ENCODE measurements at regions not wholly inside any gene's neighbourhood (a gene's known extent, or its start where the extent isn't known, plus 50 kb on each side); places are given as distances from the start of the nearest gene placed in this dataset.
"Not testable (repeated sequence)": the region's sequence is repeated elsewhere in the genome, so short reads cannot be mapped to it uniquely, and the experiment has no call there.

GRCh38 chr11:129645943-129646342 is 169.7 kb upstream of the TMEM45B start:
- no peaks in the 10 kb centered on the region for H3K27me3 ChIP-seq (ENCODE audit: control insufficient read depth in 5 of 5, insufficient read depth in 4 of 5, low read length in 5 of 5)
- no peak overlapping the region for H3K9ac ChIP-seq (ENCODE audit: low read length in 5 of 5)

DNA sequence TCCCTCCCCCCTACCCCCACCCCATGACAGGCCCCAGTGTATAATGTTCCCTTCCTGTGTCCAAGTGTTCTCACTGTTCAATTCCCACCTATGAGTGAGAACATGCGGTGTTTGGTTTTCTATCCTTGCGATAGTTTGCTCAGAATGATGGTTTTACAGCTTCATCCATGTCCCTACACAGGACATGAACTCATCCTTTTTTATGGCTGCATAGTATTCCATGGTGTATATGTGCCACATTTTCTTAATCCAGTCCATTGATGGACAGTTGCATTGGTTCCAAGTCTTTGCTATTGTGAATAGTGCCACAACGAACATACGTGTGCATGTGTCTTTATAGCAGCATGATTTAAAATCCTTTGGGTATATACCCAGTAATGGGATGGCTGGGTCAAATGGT is 165.6 kb upstream of the TMEM45B start:
- not testable (repeated sequence) for H3K36me3 ChIP-seq (ENCODE audit: control insufficient read depth in 5 of 5, insufficient read depth in 5 of 5, low read length in 5 of 5); H3K27me3 ChIP-seq (ENCODE audit: control insufficient read depth in 5 of 5, insufficient read depth in 4 of 5, low read length in 5 of 5); H3K27ac ChIP-seq (ENCODE audit: low read depth, low read length); H3K4me1 ChIP-seq (ENCODE audit: control insufficient read depth in 5 of 5, insufficient read depth in 5 of 5, low read length in 5 of 5); H3K4me3 ChIP-seq (ENCODE audit: low read depth in 1 of 5, low read length in 5 of 5); H3K9ac ChIP-seq (ENCODE audit: low read length in 5 of 5)
- H3K9me3 ChIP-seq (ENCODE audit: control insufficient read depth in 5 of 5, low read length in 5 of 5), result peaks cover under 1 to 18% (median 13%) of the 10 kb centered on the region in 5 donors

More at GRCh38 chr11:129645943-129646342, 169.7 kb upstream of the TMEM45B start:
- no peaks in the 10 kb centered on the region for H3K9me3 ChIP-seq (ENCODE audit: control insufficient read depth in 5 of 5, low read length in 5 of 5)
- H3K27ac ChIP-seq (ENCODE audit: low read depth, low read length), result no peak overlapping the region
- H3K4me1 ChIP-seq (ENCODE audit: control insufficient read depth in 5 of 5, insufficient read depth in 5 of 5, low read length in 5 of 5), result no peaks in the 10 kb centered on the region
- no peak overlapping the region for H3K4me3 ChIP-seq (ENCODE audit: low read depth in 1 of 5, low read length in 5 of 5)
- no peaks in the 10 kb centered on the region for H3K36me3 ChIP-seq (ENCODE audit: control insufficient read depth in 5 of 5, insufficient read depth in 5 of 5, low read length in 5 of 5)

DNA sequence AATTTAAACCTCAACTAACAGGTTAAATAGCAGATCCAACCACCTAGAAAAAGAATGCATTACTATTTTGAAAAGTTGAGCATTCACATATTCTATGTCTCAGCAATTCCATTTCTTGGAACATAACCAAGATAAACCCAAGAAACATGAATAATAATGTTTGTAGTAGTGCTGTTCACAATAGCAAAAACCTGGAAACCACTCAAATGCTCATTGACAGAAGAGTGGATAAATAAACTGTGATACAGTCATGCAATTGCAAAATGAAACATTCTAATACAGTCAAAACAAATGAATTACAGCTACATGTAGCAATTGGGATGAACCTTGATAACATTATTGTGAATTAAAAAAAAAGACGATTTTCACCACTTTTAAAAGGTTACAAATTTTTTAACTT is 162.8 kb upstream of the TMEM45B start:
- Histone ChIP-seq H3K27ac (ENCODE audit: low read depth, low read length) (no peak overlapping the region), H3K9me3 (ENCODE audit: control insufficient read depth in 5 of 5, low read length in 5 of 5) (peaks cover 3 to 27% (median 18%) of the 10 kb centered on the region in 5 donors), H3K4me3 (ENCODE audit: low read depth in 1 of 5, low read length in 5 of 5) (no peak overlapping the region), H3K9ac (ENCODE audit: low read length in 5 of 5) (no peak overlapping the region), H3K27me3 (ENCODE audit: control insufficient read depth in 5 of 5, insufficient read depth in 4 of 5, low read length in 5 of 5) (no peaks in the 10 kb centered on the region), H3K36me3 (ENCODE audit: control insufficient read depth in 5 of 5, insufficient read depth in 5 of 5, low read length in 5 of 5) (no peaks in the 10 kb centered on the region), H3K4me1 (ENCODE audit: control insufficient read depth in 5 of 5, insufficient read depth in 5 of 5, low read length in 5 of 5) (no peaks in the 10 kb centered on the region)

GRCh38 chr11:129655247-129655832 is 160.3 kb upstream of the TMEM45B start:
- Histone ChIP-seq H3K9ac (ENCODE audit: low read length in 5 of 5) (no peak overlapping the region), H3K36me3 (ENCODE audit: control insufficient read depth in 5 of 5, insufficient read depth in 5 of 5, low read length in 5 of 5) (no peaks in the 10 kb centered on the region), H3K27me3 (ENCODE audit: control insufficient read depth in 5 of 5, insufficient read depth in 4 of 5, low read length in 5 of 5) (no peaks in the 10 kb centered on the region), H3K9me3 (ENCODE audit: control insufficient read depth in 5 of 5, low read length in 5 of 5) (peaks cover 3 to 27% (median 18%) of the 10 kb centered on the region in 5 donors), H3K27ac (ENCODE audit: low read depth, low read length) (no peak overlapping the region), H3K4me1 (ENCODE audit: control insufficient read depth in 5 of 5, insufficient read depth in 5 of 5, low read length in 5 of 5) (no peaks in the 10 kb centered on the region), H3K4me3 (ENCODE audit: low read depth in 1 of 5, low read length in 5 of 5) (no peak overlapping the region)

- H3K9ac ChIP-seq (ENCODE audit: low read length in 5 of 5), result no peak overlapping the region
- H3K27me3 ChIP-seq (ENCODE audit: control insufficient read depth in 5 of 5, insufficient read depth in 4 of 5, low read length in 5 of 5), result no peaks in the 10 kb centered on the region
- H3K9me3 ChIP-seq (ENCODE audit: control insufficient read depth in 5 of 5, low read length in 5 of 5), result peaks cover 3 to 29% (median 21%) of the 10 kb centered on the region in 5 donors
Observed at GRCh38 chr11:129657866-129658525, 157.7 kb upstream of the TMEM45B start.

GRCh38 chr11:129658526-129658867 is 157.2 kb upstream of the TMEM45B start:
- H3K27me3 ChIP-seq (ENCODE audit: control insufficient read depth in 5 of 5, insufficient read depth in 4 of 5, low read length in 5 of 5), result no peaks in the 10 kb centered on the region
- no peaks in the 10 kb centered on the region for H3K36me3 ChIP-seq (ENCODE audit: control insufficient read depth in 5 of 5, insufficient read depth in 5 of 5, low read length in 5 of 5)
- no peak overlapping the region for H3K4me3 ChIP-seq (ENCODE audit: low read depth in 1 of 5, low read length in 5 of 5)
- no peak overlapping the region for H3K9ac ChIP-seq (ENCODE audit: low read length in 5 of 5)
- no peaks in the 10 kb centered on the region for H3K4me1 ChIP-seq (ENCODE audit: control insufficient read depth in 5 of 5, insufficient read depth in 5 of 5, low read length in 5 of 5)
- H3K9me3 ChIP-seq (ENCODE audit: control insufficient read depth in 5 of 5, low read length in 5 of 5), result peaks cover 3 to 29% (median 21%) of the 10 kb centered on the region in 5 donors
- H3K27ac ChIP-seq (ENCODE audit: low read depth, low read length), result no peak overlapping the region

More at GRCh38 chr11:129657866-129658525, 157.7 kb upstream of the TMEM45B start:
- no peak overlapping the region for H3K27ac ChIP-seq (ENCODE audit: low read depth, low read length)
- no peak overlapping the region for H3K4me3 ChIP-seq (ENCODE audit: low read depth in 1 of 5, low read length in 5 of 5)
- H3K4me1 ChIP-seq (ENCODE audit: control insufficient read depth in 5 of 5, insufficient read depth in 5 of 5, low read length in 5 of 5), result no peaks in the 10 kb centered on the region
- no peaks in the 10 kb centered on the region for H3K36me3 ChIP-seq (ENCODE audit: control insufficient read depth in 5 of 5, insufficient read depth in 5 of 5, low read length in 5 of 5)

GRCh38 chr11:129680907-129681306 is 134.7 kb upstream of the TMEM45B start:
- H3K27ac ChIP-seq (ENCODE audit: low read depth, low read length), result no peak overlapping the region
- no peaks in the 10 kb centered on the region for H3K27me3 ChIP-seq (ENCODE audit: control insufficient read depth in 5 of 5, insufficient read depth in 4 of 5, low read length in 5 of 5)
- H3K4me3 ChIP-seq (ENCODE audit: low read depth in 1 of 5, low read length in 5 of 5), result no peak overlapping the region
- H3K36me3 ChIP-seq (ENCODE audit: control insufficient read depth in 5 of 5, insufficient read depth in 5 of 5, low read length in 5 of 5), result no peaks in the 10 kb centered on the region
- no peak overlapping the region for H3K9ac ChIP-seq (ENCODE audit: low read length in 5 of 5)
- H3K4me1 ChIP-seq (ENCODE audit: control insufficient read depth in 5 of 5, insufficient read depth in 5 of 5, low read length in 5 of 5), result no peaks in the 10 kb centered on the region
- no peaks in the 10 kb centered on the region for H3K9me3 ChIP-seq (ENCODE audit: control insufficient read depth in 5 of 5, low read length in 5 of 5)

DNA sequence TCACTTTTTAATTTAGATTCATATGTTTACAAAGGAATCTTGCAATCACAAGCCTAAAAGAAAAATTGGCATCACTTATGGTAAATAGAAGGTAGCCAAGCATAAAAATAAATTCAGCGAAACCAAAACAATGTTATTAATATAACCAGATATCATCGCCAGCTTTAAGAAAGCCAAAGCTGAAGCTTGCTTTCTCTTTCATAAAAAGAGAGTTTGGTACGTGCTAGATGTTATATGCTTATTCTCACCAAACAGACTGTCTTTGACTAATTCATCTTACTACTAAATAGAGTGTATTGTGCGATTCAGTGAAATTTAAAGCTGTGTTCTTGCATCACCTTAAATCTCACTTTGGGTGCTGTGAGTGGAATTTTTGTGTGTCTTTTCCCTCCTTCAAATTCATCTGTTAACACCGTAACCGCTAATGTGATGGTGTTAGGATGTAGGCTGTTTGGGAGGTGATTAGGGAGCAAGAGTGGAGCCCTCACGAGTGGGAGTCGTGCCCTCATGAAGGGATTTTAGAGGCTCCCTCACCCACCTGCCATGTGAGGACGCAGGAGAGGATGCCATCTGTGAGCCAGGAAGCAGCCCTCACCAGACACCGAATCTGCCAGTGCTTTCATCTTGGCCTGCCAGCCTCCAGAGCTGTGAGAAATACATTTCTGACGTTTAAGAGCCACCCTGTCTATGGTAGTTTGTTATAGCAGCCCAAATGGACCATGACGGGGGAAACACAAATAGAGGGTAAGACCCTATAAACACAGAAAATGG is 134.1 kb upstream of the TMEM45B start:
- H3K9me3 ChIP-seq (ENCODE audit: control insufficient read depth in 5 of 5, low read length in 5 of 5), result no peaks in the 10 kb centered on the region
- no peak overlapping the region for H3K27ac ChIP-seq (ENCODE audit: low read depth, low read length)
- H3K4me3 ChIP-seq (ENCODE audit: low read depth in 1 of 5, low read length in 5 of 5), result no peak overlapping the region
- H3K9ac ChIP-seq (ENCODE audit: low read length in 5 of 5), result no peak overlapping the region
- no peaks in the 10 kb centered on the region for H3K36me3 ChIP-seq (ENCODE audit: control insufficient read depth in 5 of 5, insufficient read depth in 5 of 5, low read length in 5 of 5)
- no peaks in the 10 kb centered on the region for H3K4me1 ChIP-seq (ENCODE audit: control insufficient read depth in 5 of 5, insufficient read depth in 5 of 5, low read length in 5 of 5)
- no peaks in the 10 kb centered on the region for H3K27me3 ChIP-seq (ENCODE audit: control insufficient read depth in 5 of 5, insufficient read depth in 4 of 5, low read length in 5 of 5)

GRCh38 chr11:129686269-129686668 is 129.4 kb upstream of the TMEM45B start:
- Histone ChIP-seq H3K9me3 (ENCODE audit: control insufficient read depth in 5 of 5, low read length in 5 of 5) (no peaks in the 10 kb centered on the region), H3K36me3 (ENCODE audit: control insufficient read depth in 5 of 5, insufficient read depth in 5 of 5, low read length in 5 of 5) (no peaks in the 10 kb centered on the region), H3K4me1 (ENCODE audit: control insufficient read depth in 5 of 5, insufficient read depth in 5 of 5, low read length in 5 of 5) (no peaks in the 10 kb centered on the region), H3K9ac (ENCODE audit: low read length in 5 of 5) (no peak overlapping the region), H3K27ac (ENCODE audit: low read depth, low read length) (no peak overlapping the region), H3K4me3 (ENCODE audit: low read depth in 1 of 5, low read length in 5 of 5) (no peak overlapping the region), H3K27me3 (ENCODE audit: control insufficient read depth in 5 of 5, insufficient read depth in 4 of 5, low read length in 5 of 5) (peaks cover 0 to 4% (median 3%) of the 10 kb centered on the region in 5 donors)

- Histone ChIP-seq H3K9ac (ENCODE audit: low read length in 5 of 5) (no peak overlapping the region), H3K4me1 (ENCODE audit: control insufficient read depth in 5 of 5, insufficient read depth in 5 of 5, low read length in 5 of 5) (peaks cover 3 to 9% (median 8%) of the 10 kb centered on the region in 5 donors), H3K4me3 (ENCODE audit: low read depth in 1 of 5, low read length in 5 of 5) (no peak overlapping the region), H3K27me3 (ENCODE audit: control insufficient read depth in 5 of 5, insufficient read depth in 4 of 5, low read length in 5 of 5) (peaks cover 0 to 10% (median 6%) of the 10 kb centered on the region in 5 donors), H3K36me3 (ENCODE audit: control insufficient read depth in 5 of 5, insufficient read depth in 5 of 5, low read length in 5 of 5) (no peaks in the 10 kb centered on the region), H3K9me3 (ENCODE audit: control insufficient read depth in 5 of 5, low read length in 5 of 5) (no peaks in the 10 kb centered on the region), H3K27ac (ENCODE audit: low read depth, low read length) (no peak overlapping the region)
Observed at GRCh38 chr11:129691142-129691541, 124.5 kb upstream of the TMEM45B start.

Data from subcutaneous abdominal adipose tissue (tissue), 5 donors.